ENCODE measurements at regions not wholly inside any gene's neighbourhood (a gene's known extent, or its start where the extent isn't known, plus 50 kb on each side); places are given as distances from the start of the nearest gene placed in this dataset.
A peak's percentile ranks its signal among the peaks of the same experiment; 100 is the strongest.

GRCh38 chr7:85875398-85875797 is 688.5 kb upstream of the SEMA3D start:
- Histone ChIP-seq H3K27me3 (no peaks in the 10 kb centered on the region), H3K36me3 (no peaks in the 10 kb centered on the region)
- 80% methylated on average over 1 of the region's 1 CpG for WGBS

DNA sequence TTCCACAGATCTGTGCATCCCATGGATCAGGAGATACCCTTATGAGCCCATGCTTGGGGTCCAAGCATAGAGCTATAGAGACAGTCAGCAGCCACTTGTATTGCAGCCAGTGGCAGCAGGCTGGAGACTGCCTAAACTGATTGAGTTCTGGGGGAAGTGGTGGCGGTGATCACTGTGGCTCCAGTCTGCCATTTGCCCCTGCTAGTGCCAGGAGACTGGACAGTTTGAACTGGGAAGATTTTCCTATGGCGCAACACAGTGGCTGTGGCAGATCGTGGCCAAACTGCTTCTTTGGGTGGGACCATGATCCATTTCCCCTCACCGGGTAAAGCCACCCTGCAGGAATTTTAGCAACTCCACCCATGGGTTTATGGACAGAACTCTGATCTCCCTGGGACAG is 679.7 kb upstream of the SEMA3D start:
- TF ChIP-seq POLR2A (IDR thresholded peaks at IDR 0.05; ENCODE audit: low read depth) (no peak), EP300 (IDR thresholded peaks at IDR 0.05) (no peak)
- TF ChIP-seq, protein P1, sequence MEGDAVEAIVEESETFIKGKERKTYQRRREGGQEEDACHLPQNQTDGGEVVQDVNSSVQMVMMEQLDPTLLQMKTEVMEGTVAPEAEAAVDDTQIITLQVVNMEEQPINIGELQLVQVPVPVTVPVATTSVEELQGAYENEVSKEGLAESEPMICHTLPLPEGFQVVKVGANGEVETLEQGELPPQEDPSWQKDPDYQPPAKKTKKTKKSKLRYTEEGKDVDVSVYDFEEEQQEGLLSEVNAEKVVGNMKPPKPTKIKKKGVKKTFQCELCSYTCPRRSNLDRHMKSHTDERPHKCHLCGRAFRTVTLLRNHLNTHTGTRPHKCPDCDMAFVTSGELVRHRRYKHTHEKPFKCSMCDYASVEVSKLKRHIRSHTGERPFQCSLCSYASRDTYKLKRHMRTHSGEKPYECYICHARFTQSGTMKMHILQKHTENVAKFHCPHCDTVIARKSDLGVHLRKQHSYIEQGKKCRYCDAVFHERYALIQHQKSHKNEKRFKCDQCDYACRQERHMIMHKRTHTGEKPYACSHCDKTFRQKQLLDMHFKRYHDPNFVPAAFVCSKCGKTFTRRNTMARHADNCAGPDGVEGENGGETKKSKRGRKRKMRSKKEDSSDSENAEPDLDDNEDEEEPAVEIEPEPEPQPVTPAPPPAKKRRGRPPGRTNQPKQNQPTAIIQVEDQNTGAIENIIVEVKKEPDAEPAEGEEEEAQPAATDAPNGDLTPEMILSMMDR (IDR thresholded peaks at IDR 0.05): no peak
- Histone ChIP-seq H3K36me3 (no peaks in the 10 kb centered on the region), H3K4me3 (no peak overlapping the region), H3K9me3 (no peaks in the 10 kb centered on the region), H3K4me1 (no peaks in the 10 kb centered on the region), H3K27ac (replicated peaks in 1 of 4) (no peak overlapping the region), H3K27me3 (no peaks in the 10 kb centered on the region)
- intact Hi-C loops (cut with DNase I): no loop called here
- WGBS: no CpG with 5 or more reads among the region's 4 CpGs
- DNase-seq (ENCODE audit: extremely low spot score): no peak

More at GRCh38 chr7:85875398-85875797, 688.5 kb upstream of the SEMA3D start:
- TF ChIP-seq POLR2AphosphoS5 (IDR thresholded peaks at IDR 0.05) (no peak), POLR2A (IDR thresholded peaks at IDR 0.05; ENCODE audit: low read depth) (no peak), EP300 (IDR thresholded peaks at IDR 0.05) (no peak)
- TF ChIP-seq, protein P1 (IDR thresholded peaks at IDR 0.05): no peak
- intact Hi-C loops (cut with DNase I): no loop called here
- no peaks in the 10 kb centered on the region for H3K4me1 ChIP-seq
- no peak for DNase-seq (ENCODE audit: extremely low spot score)
- no peak overlapping the region for H3K27ac ChIP-seq (replicated peaks in 1 of 4)
- no peak overlapping the region for H3K4me3 ChIP-seq
- H3K9me3 ChIP-seq: no peaks in the 10 kb centered on the region

GRCh38 chr7:85851571-85852193 is 664.8 kb upstream of the SEMA3D start:
- no peak for TF ChIP-seq POLR2AphosphoS5 (IDR thresholded peaks at IDR 0.05)
- TF ChIP-seq, protein P1 (IDR thresholded peaks at IDR 0.05): peak; percentile 16 to 32 (median 23)
- intact Hi-C loops (cut with DNase I): no loop called here
- H3K27ac ChIP-seq (replicated peaks in 1 of 4): no peak overlapping the region
- no peak for DNase-seq (ENCODE audit: extremely low spot score)
- no peaks in the 10 kb centered on the region for H3K4me1 ChIP-seq
- no peaks in the 10 kb centered on the region for H3K36me3 ChIP-seq
- H3K4me3 ChIP-seq: no peak overlapping the region
- no peaks in the 10 kb centered on the region for H3K27me3 ChIP-seq
- 42% methylated on average over 6 of the region's 6 CpGs for WGBS
- H3K9me3 ChIP-seq: no peaks in the 10 kb centered on the region

DNA sequence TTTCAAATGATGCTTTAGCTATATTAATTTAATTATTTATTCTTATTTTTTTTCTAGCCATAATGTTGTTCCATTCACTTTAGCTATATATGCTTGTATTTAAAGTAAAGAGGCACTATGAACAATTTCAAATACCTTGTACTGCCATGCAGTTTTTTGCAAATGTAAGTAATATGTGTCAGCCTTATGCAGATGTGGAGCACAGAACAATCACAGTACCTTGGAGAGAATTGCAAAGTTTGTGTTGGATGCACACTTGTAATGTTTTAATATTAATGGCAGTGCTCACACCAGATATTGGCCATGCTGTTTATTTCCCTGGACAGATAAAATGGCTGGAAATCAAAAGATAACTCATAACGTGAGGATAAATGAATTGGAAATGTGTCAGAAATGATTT is 663.5 kb upstream of the SEMA3D start:
- TF ChIP-seq POLR2AphosphoS5 (IDR thresholded peaks at IDR 0.05) (no peak), POLR2A (IDR thresholded peaks at IDR 0.05; ENCODE audit: low read depth) (no peak), EP300 (IDR thresholded peaks at IDR 0.05) (no peak)
- TF ChIP-seq, protein P1 (IDR thresholded peaks at IDR 0.05): no peak
- WGBS: 56% methylated on average over 1 of the region's 1 CpG
- intact Hi-C loops (cut with DNase I): no loop called here

GRCh38 chr7:85840554-85840953 is 653.7 kb upstream of the SEMA3D start:
- 36% methylated on average over 6 of the region's 6 CpGs for WGBS
- TF ChIP-seq POLR2AphosphoS5 (IDR thresholded peaks at IDR 0.05) (no peak), POLR2A (IDR thresholded peaks at IDR 0.05; ENCODE audit: low read depth) (no peak), EP300 (IDR thresholded peaks at IDR 0.05) (no peak)
- TF ChIP-seq, protein P1 (IDR thresholded peaks at IDR 0.05): no peak
- Histone ChIP-seq H3K9me3 (no peaks in the 10 kb centered on the region), H3K27ac (replicated peaks in 1 of 4) (no peak overlapping the region), H3K27me3 (no peaks in the 10 kb centered on the region), H3K4me3 (no peak overlapping the region), H3K4me1 (peaks cover 0 to 5% (median 0%) of the 10 kb centered on the region in 4 donors), H3K36me3 (no peaks in the 10 kb centered on the region)
- intact Hi-C loops (cut with DNase I): no loop called here
- DNase-seq (ENCODE audit: extremely low spot score): no peak

More for the DNA sequence above, 663.5 kb upstream of the SEMA3D start:
- no peak overlapping the region for H3K4me3 ChIP-seq
- no peaks in the 10 kb centered on the region for H3K27me3 ChIP-seq
- no peaks in the 10 kb centered on the region for H3K4me1 ChIP-seq
- no peak for DNase-seq (ENCODE audit: extremely low spot score)
- H3K9me3 ChIP-seq: no peaks in the 10 kb centered on the region
- H3K27ac ChIP-seq (replicated peaks in 1 of 4): no peak overlapping the region
- no peaks in the 10 kb centered on the region for H3K36me3 ChIP-seq

All from esophagus muscularis mucosa (tissue), 4 donors.